Fibroblast of lung (primary cell): ENCODE measurements at regions not wholly inside any gene's neighbourhood (a gene's known extent, or its start where the extent isn't known, plus 50 kb on each side); places are given as distances from the start of the nearest gene placed in this dataset.

ENCODE experiments used
- DNase-seq, 2 donors: peaks; one replicate each; pipeline versions ENCODE4 v3.0.0 to v3.0.0-alpha.2; 2010; ENCODE audit warnings: low read depth in 2 of 2
- H2AFZ ChIP-seq: 2 replicates; pipeline ENCODE4 v1.5.1; 2012; ENCODE audit warnings: low read length, control low read depth, inconsistent platforms
- H3K27ac ChIP-seq: 2 replicates; pipeline ENCODE4 v1.5.1; 2011; ENCODE audit warnings: low read length, control low read depth; ENCODE audit not compliant: insufficient read depth
- H3K27me3 ChIP-seq: 2 replicates; pipeline ENCODE4 v1.5.1; 2011; ENCODE audit warnings: mild to moderate bottlenecking, low read length; ENCODE audit not compliant: control insufficient read depth, insufficient read depth
- H3K36me3 ChIP-seq: 2 replicates; pipeline ENCODE4 v1.5.1; 2011; ENCODE audit warnings: low read length; ENCODE audit not compliant: control insufficient read depth, insufficient read depth
- H3K4me1 ChIP-seq: 2 replicates; pipeline ENCODE4 v1.5.1; 2011; ENCODE audit warnings: low read length; ENCODE audit not compliant: control insufficient read depth, insufficient read depth; ENCODE audit errors: extremely low read depth
- H3K4me2 ChIP-seq: 2 replicates; pipeline ENCODE4 v1.5.1; 2011; ENCODE audit warnings: low read length, control low read depth; ENCODE audit not compliant: insufficient read depth; ENCODE audit errors: extremely low read depth
- H3K4me3 ChIP-seq, 4 experiments: fragments of 200-600 bp in 1 of 4; sonication (generic) in 1 of 4; replicated peaks in 1 of 4; 2 replicates each; pipeline ENCODE4 v1.5.1; 2011 to 2016; ENCODE audit warnings: low read length in 4 of 4, low read depth in 3 of 4, mild to moderate bottlenecking in 3 of 4, control low read depth in 2 of 4, inconsistent platforms in 1 of 4, mixed read lengths in 1 of 4; ENCODE audit not compliant: insufficient read depth in 1 of 4; ENCODE audit errors: control extremely low read depth in 1 of 4
- H3K79me2 ChIP-seq: 2 replicates; pipeline ENCODE4 v1.5.1; 2012; ENCODE audit warnings: mild to moderate bottlenecking, low read length, inconsistent platforms; ENCODE audit not compliant: control insufficient read depth, insufficient read depth
- H3K9ac ChIP-seq: 2 replicates; pipeline ENCODE4 v1.5.1; 2011; ENCODE audit warnings: mild to moderate bottlenecking, low read length, control low read depth; ENCODE audit not compliant: insufficient read depth
- H3K9me3 ChIP-seq: 2 replicates; pipeline ENCODE4 v1.5.1; 2012; ENCODE audit warnings: low read depth, low read length; ENCODE audit not compliant: control insufficient read depth, insufficient read depth
- H4K20me1 ChIP-seq: 2 replicates; pipeline ENCODE4 v1.5.1; 2011; ENCODE audit warnings: low read length; ENCODE audit not compliant: control insufficient read depth, insufficient read depth; ENCODE audit errors: extremely low read depth
- CTCF ChIP-seq, 2 donors: IDR thresholded peaks in 1 of 2; conservative IDR thresholded peaks in 1 of 2; 1 replicate in 1 of 2; 2 replicates in 1 of 2; pipeline ENCODE4 v1.5.1; 2011 to 2012; ENCODE audit warnings: low read length in 2 of 2, control low read depth in 1 of 2, inconsistent platforms in 1 of 2, low read depth in 1 of 2, mild to moderate bottlenecking in 1 of 2
- EZH2 ChIP-seq: IDR thresholded peaks from 2 replicates; pipeline ENCODE4 v1.5.1; 2012; ENCODE audit warnings: low read length, control low read depth, mild to moderate bottlenecking; ENCODE audit errors: missing control alignments

- Histone ChIP-seq H3K79me2 (no peaks in the 10 kb centered on the region), H4K20me1 (no peaks in the 10 kb centered on the region), H3K4me3 (no peak overlapping the region), H3K9ac (no peak overlapping the region), H3K9me3 (no peaks in the 10 kb centered on the region), H3K4me1 (no peaks in the 10 kb centered on the region), H3K27me3 (no peaks in the 10 kb centered on the region), H2AFZ (no peak overlapping the region), H3K4me2 (no peak overlapping the region), H3K27ac (no peak overlapping the region), H3K36me3 (no peaks in the 10 kb centered on the region)
- TF ChIP-seq EZH2 (no peak), CTCF (conservative IDR thresholded peaks at IDR 0.05 in 1 of 2, IDR thresholded peaks at IDR 0.05 in 1 of 2; ENCODE audit: low read depth in 1 of 2, low read length in 2 of 2) (no peak)
- DNase-seq = no peak
Measured at GRCh38 chr20:48166082-48166835, 381.0 kb upstream of the SULF2 start.

GRCh38 chr20:48165401-48165685, 380.1 kb upstream of the SULF2 start:
- Histone ChIP-seq H3K4me1 (no peaks in the 10 kb centered on the region), H4K20me1 (no peaks in the 10 kb centered on the region), H3K9ac (no peak overlapping the region), H3K36me3 (no peaks in the 10 kb centered on the region), H3K4me2 (no peak overlapping the region), H3K9me3 (no peaks in the 10 kb centered on the region), H2AFZ (no peak overlapping the region), H3K4me3 (no peak overlapping the region), H3K27me3 (no peaks in the 10 kb centered on the region), H3K27ac (no peak overlapping the region), H3K79me2 (no peaks in the 10 kb centered on the region)
- no peak for DNase-seq
- TF ChIP-seq EZH2 (no peak), CTCF (conservative IDR thresholded peaks at IDR 0.05 in 1 of 2, IDR thresholded peaks at IDR 0.05 in 1 of 2; ENCODE audit: low read depth in 1 of 2, low read length in 2 of 2) (no peak)

GRCh38 chr20:48164566-48165400, 379.5 kb upstream of the SULF2 start:
- no peak overlapping the region for H2AFZ ChIP-seq
- H3K36me3 ChIP-seq = no peaks in the 10 kb centered on the region
- no peak overlapping the region for H3K9ac ChIP-seq
- H3K27me3 ChIP-seq = no peaks in the 10 kb centered on the region
- H3K79me2 ChIP-seq = no peaks in the 10 kb centered on the region
- no peak overlapping the region for H3K4me3 ChIP-seq
- H3K4me2 ChIP-seq = no peak overlapping the region
- DNase-seq = no peak
- TF ChIP-seq CTCF (conservative IDR thresholded peaks at IDR 0.05 in 1 of 2, IDR thresholded peaks at IDR 0.05 in 1 of 2; ENCODE audit: low read depth in 1 of 2, low read length in 2 of 2) (no peak), EZH2 (no peak)
- no peaks in the 10 kb centered on the region for H3K4me1 ChIP-seq
- H3K27ac ChIP-seq = no peak overlapping the region
- H3K9me3 ChIP-seq = no peaks in the 10 kb centered on the region
- H4K20me1 ChIP-seq = no peaks in the 10 kb centered on the region
